CD14-positive monocyte (primary cell): ENCODE measurements at regions not wholly inside any gene's neighbourhood (a gene's known extent, or its start where the extent isn't known, plus 50 kb on each side); places are given as distances from the start of the nearest gene placed in this dataset.

Experiments
- DNase-seq, 3 donors: peaks; one replicate each; pipeline ENCODE4 v3.0.0-alpha.2; 2011 to 2022
- H2AFZ ChIP-seq: 2 replicates; pipeline ENCODE4 v1.6.0; 2012; ENCODE audit warnings: mild to moderate bottlenecking, low read depth, low read length, inconsistent platforms; ENCODE audit not compliant: insufficient read depth, poor library complexity, severe bottlenecking
- H3K27ac ChIP-seq, 2 donors: 1 replicate in 1 of 2; 2 replicates in 1 of 2; pipeline ENCODE4 v1.5.1; 2012 to 2013; ENCODE audit warnings: low read length in 2 of 2, control low read depth in 1 of 2, inconsistent platforms in 1 of 2, low read depth in 1 of 2, mild to moderate bottlenecking in 1 of 2
- H3K27me3 ChIP-seq, 2 donors: one replicate each; pipeline versions ENCODE4 v1.6.0 to v1.6.1; 2011 to 2013; ENCODE audit warnings: low read length in 2 of 2; ENCODE audit not compliant: control insufficient read depth in 2 of 2, insufficient read depth in 2 of 2
- H3K36me3 ChIP-seq, 2 donors: replicated peaks in 1 of 2; 1 replicate in 1 of 2; 2 replicates in 1 of 2; pipeline versions ENCODE4 v1.5.1 to v1.6.1; 2012 to 2013; ENCODE audit warnings: low read length in 2 of 2, control low read depth in 1 of 2, inconsistent platforms in 1 of 2, mild to moderate bottlenecking in 1 of 2; ENCODE audit not compliant: insufficient read depth in 2 of 2, control insufficient read depth in 1 of 2
- H3K4me1 ChIP-seq, 2 donors: 1 replicate in 1 of 2; 2 replicates in 1 of 2; pipeline versions ENCODE4 v1.5.1 to v1.6.1; 2012 to 2013; ENCODE audit warnings: low read length in 2 of 2, control low read depth in 1 of 2, inconsistent platforms in 1 of 2, mild to moderate bottlenecking in 1 of 2, moderate library complexity in 1 of 2; ENCODE audit not compliant: insufficient read depth in 2 of 2, control insufficient read depth in 1 of 2
- H3K4me2 ChIP-seq: replicated peaks from 2 replicates; pipeline ENCODE3; 2012; ENCODE audit warnings: low read length, moderate library complexity, mild to moderate bottlenecking; ENCODE audit not compliant: poor library complexity, severe bottlenecking; ENCODE audit errors: extremely low read depth
- H3K4me3 ChIP-seq, 3 experiments: fragments of 200-600 bp in 1 of 3; sonication (generic) in 1 of 3; replicated peaks in 1 of 3; 1 replicate in 2 of 3; 2 replicates in 1 of 3; pipeline ENCODE4 v1.5.1; 2011 to 2013; ENCODE audit warnings: low read length in 3 of 3, mild to moderate bottlenecking in 3 of 3, control low read depth in 2 of 3, low read depth in 2 of 3, inconsistent platforms in 1 of 3, moderate library complexity in 1 of 3
- H3K79me2 ChIP-seq: 2 replicates; pipeline ENCODE4 v1.6.0; 2012; ENCODE audit warnings: mild to moderate bottlenecking, control low read depth, inconsistent platforms, low read length, moderate library complexity; ENCODE audit not compliant: insufficient read depth
- H3K9ac ChIP-seq: 2 replicates; pipeline ENCODE4 v1.6.0; 2017; ENCODE audit warnings: low read length, mild to moderate bottlenecking; ENCODE audit not compliant: insufficient read depth, poor library complexity, severe bottlenecking
- H3K9me3 ChIP-seq, 2 donors: replicated peaks in 1 of 2; 1 replicate in 1 of 2; 2 replicates in 1 of 2; pipeline versions ENCODE4 v1.5.1 to v1.6.1; 2012 to 2013; ENCODE audit warnings: low read length in 2 of 2, control low read depth in 1 of 2; ENCODE audit not compliant: control insufficient read depth in 1 of 2, insufficient read depth in 1 of 2
- H4K20me1 ChIP-seq: 2 replicates; pipeline ENCODE4 v1.6.0; 2012; ENCODE audit warnings: mild to moderate bottlenecking, low read length, control low read depth, moderate library complexity; ENCODE audit not compliant: insufficient read depth
- H3K27ac Mint-ChIP-seq, 7 donors: one replicate each; pipeline ENCODE4 v1.8.0; 2020; ENCODE audit warnings: mild to moderate bottlenecking in 7 of 7, mixed read lengths in 7 of 7, moderate library complexity in 6 of 7, inconsistent platforms in 2 of 7
- H3K27me3 Mint-ChIP-seq, 3 donors: one replicate each; pipeline ENCODE4 v1.8.0; 2021 to 2022; ENCODE audit warnings: low read depth in 3 of 3, mild to moderate bottlenecking in 3 of 3, mixed read lengths in 3 of 3, moderate library complexity in 3 of 3, inconsistent platforms in 1 of 3
- H3K36me3 Mint-ChIP-seq, 2 donors: one replicate each; pipeline ENCODE4 v1.8.0; 2020; ENCODE audit warnings: mixed read lengths in 2 of 2, inconsistent platforms in 1 of 2, mild to moderate bottlenecking in 1 of 2
- H3K4me1 Mint-ChIP-seq: one replicate; pipeline ENCODE4 v1.8.0; 2020; ENCODE audit warnings: mild to moderate bottlenecking, mixed read lengths
- H3K4me3 Mint-ChIP-seq, 2 donors: one replicate each; pipeline ENCODE4 v1.8.0; 2020; ENCODE audit warnings: mild to moderate bottlenecking in 2 of 2, mixed read lengths in 2 of 2, moderate library complexity in 1 of 2
- H3K9me3 Mint-ChIP-seq, 7 donors: one replicate each; pipeline ENCODE4 v1.8.0; 2020 to 2022; ENCODE audit warnings: mixed read lengths in 7 of 7, mild to moderate bottlenecking in 6 of 7, moderate library complexity in 6 of 7, inconsistent platforms in 2 of 7
- CTCF ChIP-seq: fragments of 200-600 bp; IDR thresholded peaks from one replicate; pipeline ENCODE4 v1.8.0; 2022; ENCODE audit warnings: antibody characterized with exemption, mild to moderate bottlenecking
- WGBS: methylation state at CpG from one replicate; pipeline ENCODE4 v1.1.5; 2013; ENCODE audit warnings: missing lambda C conversion rate; ENCODE audit not compliant: insufficient coverage; 5-methylcytosine and 5-hydroxymethylcytosine counted together
- intact Hi-C, 2 donors: fragments of 100-400 bp; cut with micrococcal nuclease; formaldehyde crosslinking; loops; one replicate each; pipeline versions ENCODE4 v1.15.0 to v1.15.1; 2023

GRCh38 chr10:78199759-78200158, 166.1 kb downstream of the RPS24 start:
- H3K36me3 Mint-ChIP-seq: no peaks in the 10 kb centered on the region
- no CpG with 5 or more reads among the region's 2 CpGs for WGBS
- TF ChIP-seq CTCF: no peak
- H2AFZ ChIP-seq: no peak overlapping the region
- H3K4me3 ChIP-seq: no peak overlapping the region
- no peak overlapping the region for H3K4me2 ChIP-seq
- no peaks in the 10 kb centered on the region for H3K9me3 ChIP-seq
- H3K4me1 ChIP-seq: no peaks in the 10 kb centered on the region
- no peak overlapping the region for H3K9ac ChIP-seq
- intact Hi-C loops: no loop called here
- no peaks in the 10 kb centered on the region for H4K20me1 ChIP-seq
- no peak overlapping the region for H3K27ac Mint-ChIP-seq
- no peaks in the 10 kb centered on the region for H3K4me1 Mint-ChIP-seq
- H3K4me3 Mint-ChIP-seq: no peak overlapping the region
- H3K79me2 ChIP-seq: no peaks in the 10 kb centered on the region
- no peaks in the 10 kb centered on the region for H3K36me3 ChIP-seq
- H3K27me3 Mint-ChIP-seq: peaks cover 0 to 1% (median 0%) of the 10 kb centered on the region in 3 donors
- no peaks in the 10 kb centered on the region for H3K9me3 Mint-ChIP-seq
- no peak overlapping the region for H3K27ac ChIP-seq
- H3K27me3 ChIP-seq: no peaks in the 10 kb centered on the region
- DNase-seq: no peak

- Histone ChIP-seq H3K9ac (no peak overlapping the region), H3K36me3 (no peaks in the 10 kb centered on the region), H3K27me3 (no peaks in the 10 kb centered on the region), H3K79me2 (no peaks in the 10 kb centered on the region), H3K4me2 (no peak overlapping the region), H3K27ac (no peak overlapping the region), H3K4me1 (peaks cover 0 to 5% of the 10 kb centered on the region in 2 donors), H4K20me1 (no peaks in the 10 kb centered on the region), H3K4me3 (no peak overlapping the region), H3K9me3 (no peaks in the 10 kb centered on the region), H2AFZ (no peak overlapping the region)
- no peak for TF ChIP-seq CTCF
- no peak for DNase-seq
- no peak overlapping the region for H3K27ac Mint-ChIP-seq
- no peaks in the 10 kb centered on the region for H3K9me3 Mint-ChIP-seq
- 91% methylated on average over 3 of the region's 3 CpGs for WGBS
- H3K4me1 Mint-ChIP-seq: peaks cover 3% of the 10 kb centered on the region
- intact Hi-C loops: no loop called here
- no peak overlapping the region for H3K4me3 Mint-ChIP-seq
- peaks cover 0 to 1% (median 0%) of the 10 kb centered on the region in 3 donors for H3K27me3 Mint-ChIP-seq
- H3K36me3 Mint-ChIP-seq: no peaks in the 10 kb centered on the region
Measured at GRCh38 chr10:78200686-78201085, 167.0 kb downstream of the RPS24 start.
